Neural progenitor cell (in vitro differentiated cells): ENCODE measurements at regions not wholly inside any gene's neighbourhood (a gene's known extent, or its start where the extent isn't known, plus 50 kb on each side); places are given as distances from the start of the nearest gene placed in this dataset.

Source experiments
- DNase-seq: peaks from one replicate; pipeline ENCODE4 v3.0.0-alpha.2; 2016; ENCODE audit warnings: low spot score
- H2AFZ ChIP-seq: fragments of 200-600 bp; sonication (generic); replicated peaks from 2 replicates; pipeline ENCODE4 v1.6.1; 2016; ENCODE audit warnings: antibody characterized with exemption
- H3F3A ChIP-seq: fragments of 200-600 bp; sonication (generic); 2 replicates; pipeline ENCODE4 v1.6.1; 2016; ENCODE audit warnings: antibody characterized with exemption, low read depth
- H3K27ac ChIP-seq: fragments of 200-600 bp; sonication (generic); 2 replicates; pipeline ENCODE4 v1.5.1; 2016; ENCODE audit warnings: mild to moderate bottlenecking
- H3K27me3 ChIP-seq: fragments of 200-600 bp; sonication (generic); 2 replicates; pipeline ENCODE4 v1.6.1; 2016; ENCODE audit warnings: mild to moderate bottlenecking, moderate library complexity
- H3K36me3 ChIP-seq: fragments of 200-600 bp; sonication (generic); 2 replicates; pipeline ENCODE4 v1.5.1; 2016
- H3K4me1 ChIP-seq: fragments of 200-600 bp; sonication (generic); 2 replicates; pipeline ENCODE4 v1.6.1; 2016; ENCODE audit warnings: mixed run types
- H3K4me2 ChIP-seq: fragments of 200-600 bp; sonication (generic); 2 replicates; pipeline ENCODE4 v1.6.1; 2016
- H3K4me3 ChIP-seq: fragments of 200-600 bp; sonication (generic); 2 replicates; pipeline ENCODE4 v1.5.1; 2016
- H3K79me2 ChIP-seq: fragments of 200-600 bp; sonication (generic); 2 replicates; pipeline ENCODE4 v1.6.1; 2016; ENCODE audit warnings: low read depth
- H3K9ac ChIP-seq: fragments of 200-600 bp; sonication (generic); 2 replicates; pipeline ENCODE4 v1.6.1; 2016
- H3K9me3 ChIP-seq: fragments of 200-600 bp; sonication (generic); 2 replicates; pipeline ENCODE4 v1.5.1; 2016; ENCODE audit warnings: low read depth
- H4K20me1 ChIP-seq: fragments of 200-600 bp; sonication (generic); 2 replicates; pipeline ENCODE4 v1.6.1; 2016; ENCODE audit warnings: low read depth
- H3K27ac Mint-ChIP-seq: 3 replicates; pipeline ENCODE4 v1.8.0; 2021; ENCODE audit warnings: mixed read lengths
- H3K27me3 Mint-ChIP-seq: 2 replicates; pipeline ENCODE4 v1.8.0; 2022; ENCODE audit warnings: low read depth, mild to moderate bottlenecking, inconsistent platforms, moderate library complexity, mixed read lengths; ENCODE audit not compliant: insufficient read depth
- H3K36me3 Mint-ChIP-seq: 3 replicates; pipeline ENCODE4 v1.8.0; 2021; ENCODE audit warnings: mixed read lengths
- H3K4me1 Mint-ChIP-seq: 3 replicates; pipeline ENCODE4 v1.8.0; 2021; ENCODE audit warnings: mixed read lengths
- H3K4me3 Mint-ChIP-seq: 3 replicates; pipeline ENCODE4 v1.8.0; 2021; ENCODE audit warnings: mild to moderate bottlenecking, moderate library complexity, mixed read lengths
- H3K9me3 Mint-ChIP-seq: 3 replicates; pipeline ENCODE4 v1.8.0; 2020; ENCODE audit warnings: mixed read lengths
- EZH2 ChIP-seq: fragments of 200-600 bp; sonication (generic); IDR thresholded peaks from 2 replicates; pipeline ENCODE4 v1.6.1; 2017; ENCODE audit warnings: antibody characterized with exemption, mild to moderate bottlenecking, moderate library complexity
- EZH2phosphoT487 ChIP-seq: fragments of 200-600 bp; sonication (generic); IDR thresholded peaks from 2 replicates; pipeline ENCODE4 v1.6.1; 2017; ENCODE audit warnings: antibody characterized with exemption
- TF ChIP-seq, protein P1 (sequence below): fragments of 200-600 bp; sonication (generic); IDR thresholded peaks from 2 replicates; pipeline ENCODE4 v1.5.1; 2017; ENCODE audit warnings: antibody characterized with exemption, mild to moderate bottlenecking

DNA sequence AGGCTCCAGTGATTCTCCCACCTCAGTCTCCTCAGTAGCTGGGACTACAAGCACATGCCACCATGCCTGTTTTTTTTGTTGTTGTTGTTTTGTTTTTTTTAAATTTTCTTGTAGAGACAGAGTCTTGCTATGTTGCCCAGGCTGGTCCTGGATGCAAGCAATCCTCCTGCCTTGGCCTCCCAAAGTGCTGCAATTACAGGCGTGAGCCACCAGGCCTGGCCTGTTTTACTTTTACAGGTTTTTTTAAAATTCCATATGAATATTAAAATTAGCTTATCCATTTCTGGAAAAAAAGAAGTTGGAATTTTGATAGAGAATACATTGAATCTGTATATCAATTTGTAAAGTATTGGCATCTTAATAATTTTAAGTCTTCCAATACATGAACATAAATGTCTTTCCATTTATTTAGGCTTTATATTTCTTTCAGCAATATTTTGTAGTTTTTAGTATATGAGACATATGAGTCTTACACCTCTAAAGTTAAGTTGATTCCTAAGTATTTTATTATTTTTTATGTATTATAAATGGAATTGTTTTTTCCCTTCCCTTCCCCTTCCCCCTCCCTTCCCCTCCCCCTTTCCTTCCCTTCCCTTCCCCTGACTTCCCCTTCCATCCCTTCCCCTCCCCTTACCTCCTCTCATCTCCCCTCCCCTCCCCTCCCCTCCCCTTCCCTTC, 323.5 kb upstream of the SALL1 start:
- Histone ChIP-seq H3K27me3 (no peaks in the 10 kb centered on the region), H3K9me3 (no peaks in the 10 kb centered on the region), H3K36me3 (no peaks in the 10 kb centered on the region), H3F3A (no peaks in the 10 kb centered on the region), H2AFZ (no peak overlapping the region), H3K9ac (no peak overlapping the region), H3K27ac (no peak overlapping the region), H3K79me2 (no peaks in the 10 kb centered on the region), H3K4me3 (no peak overlapping the region), H3K4me1 (no peaks in the 10 kb centered on the region), H4K20me1 (no peaks in the 10 kb centered on the region), H3K4me2 (no peak overlapping the region)
- H3K4me3 Mint-ChIP-seq = no peak overlapping the region
- H3K27ac Mint-ChIP-seq = no peak overlapping the region
- peaks cover 4% of the 10 kb centered on the region for H3K9me3 Mint-ChIP-seq
- no peaks in the 10 kb centered on the region for H3K36me3 Mint-ChIP-seq
- no peak for DNase-seq
- peaks cover 4% of the 10 kb centered on the region for H3K27me3 Mint-ChIP-seq
- TF ChIP-seq, protein P1, sequence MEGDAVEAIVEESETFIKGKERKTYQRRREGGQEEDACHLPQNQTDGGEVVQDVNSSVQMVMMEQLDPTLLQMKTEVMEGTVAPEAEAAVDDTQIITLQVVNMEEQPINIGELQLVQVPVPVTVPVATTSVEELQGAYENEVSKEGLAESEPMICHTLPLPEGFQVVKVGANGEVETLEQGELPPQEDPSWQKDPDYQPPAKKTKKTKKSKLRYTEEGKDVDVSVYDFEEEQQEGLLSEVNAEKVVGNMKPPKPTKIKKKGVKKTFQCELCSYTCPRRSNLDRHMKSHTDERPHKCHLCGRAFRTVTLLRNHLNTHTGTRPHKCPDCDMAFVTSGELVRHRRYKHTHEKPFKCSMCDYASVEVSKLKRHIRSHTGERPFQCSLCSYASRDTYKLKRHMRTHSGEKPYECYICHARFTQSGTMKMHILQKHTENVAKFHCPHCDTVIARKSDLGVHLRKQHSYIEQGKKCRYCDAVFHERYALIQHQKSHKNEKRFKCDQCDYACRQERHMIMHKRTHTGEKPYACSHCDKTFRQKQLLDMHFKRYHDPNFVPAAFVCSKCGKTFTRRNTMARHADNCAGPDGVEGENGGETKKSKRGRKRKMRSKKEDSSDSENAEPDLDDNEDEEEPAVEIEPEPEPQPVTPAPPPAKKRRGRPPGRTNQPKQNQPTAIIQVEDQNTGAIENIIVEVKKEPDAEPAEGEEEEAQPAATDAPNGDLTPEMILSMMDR = no peak
- TF ChIP-seq EZH2phosphoT487 (no peak), EZH2 (no peak)
- H3K4me1 Mint-ChIP-seq = no peaks in the 10 kb centered on the region

DNA sequence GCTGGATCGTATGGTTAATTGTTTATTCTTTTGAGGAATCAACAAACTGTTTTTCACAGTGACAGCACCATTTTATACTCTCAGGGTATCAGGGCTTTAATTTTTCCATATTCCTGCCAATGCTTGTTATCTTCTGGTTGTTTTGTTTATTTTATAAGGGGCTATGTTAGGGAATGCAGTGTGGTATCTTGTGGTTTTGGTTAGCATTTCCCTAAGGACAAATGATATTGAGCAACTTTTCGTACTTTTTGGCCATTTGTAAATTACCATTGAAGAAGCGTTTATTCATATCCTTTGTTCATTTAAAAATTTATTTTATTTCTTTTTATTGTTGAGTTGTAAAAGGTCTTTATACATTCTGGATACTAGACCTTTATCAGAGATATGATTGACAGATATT, 322.0 kb upstream of the SALL1 start:
- Histone ChIP-seq H3K27me3 (no peaks in the 10 kb centered on the region), H3K4me1 (peaks cover 7% of the 10 kb centered on the region), H3K9me3 (no peaks in the 10 kb centered on the region), H2AFZ (no peak overlapping the region), H3K79me2 (no peaks in the 10 kb centered on the region), H3K4me3 (no peak overlapping the region), H3K27ac (no peak overlapping the region), H3K9ac (no peak overlapping the region), H4K20me1 (no peaks in the 10 kb centered on the region), H3K36me3 (no peaks in the 10 kb centered on the region), H3K4me2 (no peak overlapping the region), H3F3A (no peaks in the 10 kb centered on the region)
- Mint-ChIP-seq H3K27ac (no peak overlapping the region), H3K27me3 (no peaks in the 10 kb centered on the region), H3K4me3 (no peak overlapping the region), H3K4me1 (peaks cover 5% of the 10 kb centered on the region), H3K9me3 (no peaks in the 10 kb centered on the region), H3K36me3 (no peaks in the 10 kb centered on the region)
- no peak for DNase-seq
- no peak for TF ChIP-seq EZH2
- TF ChIP-seq, protein P1 = no peak
- TF ChIP-seq EZH2phosphoT487 = no peak

DNA sequence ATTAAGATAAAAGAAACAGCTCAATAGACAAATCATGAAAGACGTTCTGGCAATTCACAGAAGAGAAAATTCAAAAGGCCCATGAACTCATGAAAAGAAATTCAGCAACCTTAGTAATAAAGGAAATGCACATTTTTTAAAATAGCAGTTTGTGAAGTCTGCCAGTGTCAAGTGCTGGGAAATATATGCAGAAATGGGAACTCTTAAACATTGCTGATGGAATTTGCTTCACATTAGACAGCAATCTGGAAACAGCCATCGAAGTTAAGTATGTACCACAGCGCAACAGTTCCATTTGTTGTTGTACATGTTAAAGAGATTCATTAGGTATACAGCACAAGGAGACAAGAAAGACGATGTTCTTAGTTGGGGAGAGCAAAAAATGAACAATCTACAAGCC, 319.4 kb upstream of the SALL1 start:
- H3K27ac ChIP-seq = no peak overlapping the region
- H3K4me2 ChIP-seq = no peak overlapping the region
- H3K4me3 ChIP-seq = no peak overlapping the region
- TF ChIP-seq EZH2 (no peak), EZH2phosphoT487 (no peak)
- TF ChIP-seq, protein P1 = no peak
- Mint-ChIP-seq H3K9me3 (no peaks in the 10 kb centered on the region), H3K36me3 (no peaks in the 10 kb centered on the region), H3K4me1 (peaks cover 15% of the 10 kb centered on the region), H3K4me3 (no peak overlapping the region), H3K27ac (no peak overlapping the region), H3K27me3 (no peaks in the 10 kb centered on the region)
- H2AFZ ChIP-seq = no peak overlapping the region
- no peaks in the 10 kb centered on the region for H3K79me2 ChIP-seq
- peaks cover 15% of the 10 kb centered on the region for H3K4me1 ChIP-seq
- H3K9ac ChIP-seq = no peak overlapping the region
- H3K9me3 ChIP-seq = no peaks in the 10 kb centered on the region
- H3F3A ChIP-seq = no peaks in the 10 kb centered on the region
- H4K20me1 ChIP-seq = no peaks in the 10 kb centered on the region
- no peak for DNase-seq
- no peaks in the 10 kb centered on the region for H3K36me3 ChIP-seq
- H3K27me3 ChIP-seq = no peaks in the 10 kb centered on the region
